Left ventricle myocardium inferior (tissue), 1 donor: ENCODE measurements at regions not wholly inside any gene's neighbourhood (a gene's known extent, or its start where the extent isn't known, plus 50 kb on each side); places are given as distances from the start of the nearest gene placed in this dataset.

Experiments used
- DNase-seq: peaks from one replicate; pipeline ENCODE4 v3.0.0-alpha.2; 2020
- H3K27ac ChIP-seq: fragments of 200-600 bp; replicated peaks from 2 replicates; pipeline ENCODE4 v1.8.0; 2021
- H3K27me3 ChIP-seq: fragments of 200-600 bp; 2 replicates; pipeline ENCODE4 v1.8.0; 2021; ENCODE audit warnings: low read depth
- H3K36me3 ChIP-seq: fragments of 200-600 bp; 2 replicates; pipeline ENCODE4 v1.8.0; 2021
- H3K4me1 ChIP-seq: fragments of 200-600 bp; 2 replicates; pipeline ENCODE4 v1.8.0; 2021
- H3K4me3 ChIP-seq: fragments of 200-600 bp; 2 replicates; pipeline ENCODE4 v1.8.0; 2021; ENCODE audit warnings: mild to moderate bottlenecking, moderate library complexity
- H3K9me3 ChIP-seq: fragments of 200-600 bp; replicated peaks from 2 replicates; pipeline ENCODE4 v1.8.0; 2021
- CTCF ChIP-seq: fragments of 200-600 bp; IDR thresholded peaks from 2 replicates; pipeline ENCODE4 v1.8.0; 2021; ENCODE audit warnings: antibody characterized with exemption, mild to moderate bottlenecking, borderline replicate concordance
- intact Hi-C: fragments of 100-400 bp; cut with micrococcal nuclease; formaldehyde crosslinking; loops from one replicate; pipeline ENCODE4 v1.11.0; 2022
- donor health status: DM: no; HTN: yes; CAD: no; lungs with severe emphysema.

- Histone ChIP-seq H3K36me3 (no peaks in the 10 kb centered on the region), H3K4me1 (no peaks in the 10 kb centered on the region), H3K27ac (no peak overlapping the region), H3K27me3 (no peaks in the 10 kb centered on the region), H3K9me3 (peaks cover 54% of the 10 kb centered on the region), H3K4me3 (no peak overlapping the region)
- intact Hi-C loops: no loop called here
- no peak for DNase-seq
- TF ChIP-seq CTCF: no peak
Measured at GRCh38 chr2:145961846-145962245, 1441.9 kb upstream of the ZEB2 start.

GRCh38 chr2:145960479-145961163, 1440.7 kb upstream of the ZEB2 start:
- DNase-seq: no peak
- no peak for TF ChIP-seq CTCF
- no peaks in the 10 kb centered on the region for H3K36me3 ChIP-seq
- no peak overlapping the region for H3K27ac ChIP-seq
- no peaks in the 10 kb centered on the region for H3K27me3 ChIP-seq
- peaks cover 66% of the 10 kb centered on the region for H3K9me3 ChIP-seq
- intact Hi-C loops: no loop called here
- no peak overlapping the region for H3K4me3 ChIP-seq
- H3K4me1 ChIP-seq: no peaks in the 10 kb centered on the region

GRCh38 chr2:145958611-145959010, 1438.7 kb upstream of the ZEB2 start:
- no peak for TF ChIP-seq CTCF
- intact Hi-C loops: no loop called here
- no peaks in the 10 kb centered on the region for H3K4me1 ChIP-seq

GRCh38 chr2:145957929-145958328, 1438.0 kb upstream of the ZEB2 start:
- no peak overlapping the region for H3K27ac ChIP-seq
- H3K27me3 ChIP-seq: no peaks in the 10 kb centered on the region
- no peaks in the 10 kb centered on the region for H3K36me3 ChIP-seq
- intact Hi-C loops: no loop called here
- H3K9me3 ChIP-seq: peaks cover 90% of the 10 kb centered on the region
- no peak for DNase-seq
- TF ChIP-seq CTCF: no peak
- H3K4me3 ChIP-seq: no peak overlapping the region
- H3K4me1 ChIP-seq: no peaks in the 10 kb centered on the region

More at GRCh38 chr2:145958611-145959010, 1438.7 kb upstream of the ZEB2 start:
- H3K9me3 ChIP-seq: peaks cover 83% of the 10 kb centered on the region
- no peak overlapping the region for H3K27ac ChIP-seq
- no peak overlapping the region for H3K4me3 ChIP-seq
- H3K36me3 ChIP-seq: no peaks in the 10 kb centered on the region
- DNase-seq: no peak
- H3K27me3 ChIP-seq: no peaks in the 10 kb centered on the region

GRCh38 chr2:145939949-145940348, 1420.0 kb upstream of the ZEB2 start:
- Histone ChIP-seq H3K4me1 (no peaks in the 10 kb centered on the region), H3K36me3 (no peaks in the 10 kb centered on the region), H3K9me3 (peaks cover 29% of the 10 kb centered on the region), H3K27me3 (no peaks in the 10 kb centered on the region), H3K4me3 (no peak overlapping the region), H3K27ac (no peak overlapping the region)
- no peak for TF ChIP-seq CTCF
- intact Hi-C loops: no loop called here
- no peak for DNase-seq
